ENCODE measurements at regions not wholly inside any gene's neighbourhood (a gene's known extent, or its start where the extent isn't known, plus 50 kb on each side); places are given as distances from the start of the nearest gene placed in this dataset.

GRCh38 chr10:31620226-31621151 is 301.5 kb downstream of the ZEB1 start:
- TF ChIP-seq, protein P1, sequence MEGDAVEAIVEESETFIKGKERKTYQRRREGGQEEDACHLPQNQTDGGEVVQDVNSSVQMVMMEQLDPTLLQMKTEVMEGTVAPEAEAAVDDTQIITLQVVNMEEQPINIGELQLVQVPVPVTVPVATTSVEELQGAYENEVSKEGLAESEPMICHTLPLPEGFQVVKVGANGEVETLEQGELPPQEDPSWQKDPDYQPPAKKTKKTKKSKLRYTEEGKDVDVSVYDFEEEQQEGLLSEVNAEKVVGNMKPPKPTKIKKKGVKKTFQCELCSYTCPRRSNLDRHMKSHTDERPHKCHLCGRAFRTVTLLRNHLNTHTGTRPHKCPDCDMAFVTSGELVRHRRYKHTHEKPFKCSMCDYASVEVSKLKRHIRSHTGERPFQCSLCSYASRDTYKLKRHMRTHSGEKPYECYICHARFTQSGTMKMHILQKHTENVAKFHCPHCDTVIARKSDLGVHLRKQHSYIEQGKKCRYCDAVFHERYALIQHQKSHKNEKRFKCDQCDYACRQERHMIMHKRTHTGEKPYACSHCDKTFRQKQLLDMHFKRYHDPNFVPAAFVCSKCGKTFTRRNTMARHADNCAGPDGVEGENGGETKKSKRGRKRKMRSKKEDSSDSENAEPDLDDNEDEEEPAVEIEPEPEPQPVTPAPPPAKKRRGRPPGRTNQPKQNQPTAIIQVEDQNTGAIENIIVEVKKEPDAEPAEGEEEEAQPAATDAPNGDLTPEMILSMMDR (conservative IDR thresholded peaks at IDR 0.05; ENCODE audit: low read depth, low read length), result no peak
- no peak for TF ChIP-seq EZH2phosphoT487 (IDR thresholded peaks at IDR 0.05; ENCODE audit: borderline replicate concordance, low read length)

Measured in PC-3 (cell line).